SH-SY5Y (cell line): ENCODE measurements at regions not wholly inside any gene's neighbourhood (a gene's known extent, or its start where the extent isn't known, plus 50 kb on each side); places are given as distances from the start of the nearest gene placed in this dataset.

ENCODE experiments used
- GATA2 ChIP-seq: IDR thresholded peaks from 2 replicates; pipeline ENCODE4 v1.6.1; 2011; ENCODE audit warnings: mild to moderate bottlenecking, low read depth, low read length
- GATA3 ChIP-seq: IDR thresholded peaks from 2 replicates; pipeline ENCODE4 v1.6.1; 2011; ENCODE audit warnings: low read depth, mild to moderate bottlenecking, low read length, moderate library complexity

DNA sequence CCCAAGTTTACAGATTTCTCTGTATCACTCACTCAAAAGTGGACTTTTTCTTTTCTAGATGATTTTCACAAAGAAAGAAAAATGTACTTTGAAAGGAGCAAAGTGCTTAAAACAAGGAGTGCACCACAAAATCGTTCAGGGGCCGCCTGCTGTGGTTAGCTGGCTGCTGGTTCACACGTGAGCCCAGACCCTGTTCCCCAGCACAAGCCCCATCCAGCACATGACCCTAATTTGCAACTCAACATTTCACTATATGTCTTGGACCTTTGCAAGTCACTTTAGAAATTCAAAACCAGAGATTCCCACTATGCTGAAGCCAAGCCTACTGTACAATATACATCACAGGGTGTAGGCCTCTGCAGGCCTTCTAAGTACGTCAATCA, 95.5 kb upstream of the NHSL1 start:
- no peak for TF ChIP-seq GATA3
- no peak for TF ChIP-seq GATA2
